ENCODE measurements at regions not wholly inside any gene's neighbourhood (a gene's known extent, or its start where the extent isn't known, plus 50 kb on each side); places are given as distances from the start of the nearest gene placed in this dataset.

DNA sequence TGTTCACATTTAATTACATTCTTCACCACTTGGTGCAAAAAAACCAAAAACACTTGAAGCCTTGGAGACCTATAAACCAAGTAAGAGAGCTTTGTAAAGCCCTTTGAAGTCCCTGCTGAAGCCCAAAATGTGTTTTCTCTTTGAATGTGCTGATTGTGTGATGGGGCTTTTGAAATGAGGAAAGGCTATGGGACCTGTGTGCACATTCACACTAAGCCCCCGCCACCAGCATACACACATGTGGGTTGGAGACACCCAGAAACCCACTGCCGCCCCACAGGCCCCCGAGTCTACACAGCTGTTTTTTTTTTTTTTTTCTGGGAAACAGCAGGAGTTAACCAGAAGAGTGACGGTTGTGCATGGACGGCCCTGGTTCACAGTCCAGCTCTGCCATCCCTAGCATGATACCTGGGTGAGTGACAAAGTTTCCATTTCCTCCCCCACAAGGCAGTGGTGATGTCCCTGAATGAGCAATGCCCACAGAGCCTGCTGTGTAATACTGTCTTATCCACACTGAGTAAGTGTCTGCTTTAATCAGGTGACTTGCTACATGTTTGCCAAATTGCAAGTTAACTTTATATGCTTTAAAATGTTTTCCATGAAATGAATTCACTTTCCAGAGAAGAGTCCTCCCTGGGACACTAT, 154.6 kb upstream of the GDF10 start:
- TF ChIP-seq POLR2A (IDR thresholded peaks at IDR 0.05): no peak
- TF ChIP-seq CTCF (IDR thresholded peaks at IDR 0.05): no peak
- TF ChIP-seq POLR2AphosphoS5 (IDR thresholded peaks at IDR 0.05; ENCODE audit: insufficient read depth in 1 of 2, low read depth in 1 of 2): no peak
- Histone ChIP-seq H3K27ac (no peak overlapping the region), H3K4me3 (no peak overlapping the region), H3K4me1 (peaks cover 8% of the 10 kb centered on the region), H3K27me3 (no peaks in the 10 kb centered on the region), H3K9me3 (no peaks in the 10 kb centered on the region), H3K36me3 (no peaks in the 10 kb centered on the region)
- DNase-seq (ENCODE audit: extremely low spot score in 2 of 2): no peak
- intact Hi-C loops (cut with DNase I): no loop called here

GRCh38 chr10:47146572-47146971, 153.4 kb upstream of the GDF10 start:
- intact Hi-C loops (cut with DNase I): no loop called here
- Histone ChIP-seq H3K4me1 (peaks cover 8% of the 10 kb centered on the region), H3K27me3 (no peaks in the 10 kb centered on the region), H3K27ac (no peak overlapping the region), H3K9me3 (no peaks in the 10 kb centered on the region), H3K4me3 (no peak overlapping the region), H3K36me3 (no peaks in the 10 kb centered on the region)
- no peak for DNase-seq (ENCODE audit: extremely low spot score in 2 of 2)
- no peak for TF ChIP-seq CTCF (IDR thresholded peaks at IDR 0.05)
- peak in 1 of 2 donors; percentile 25 for TF ChIP-seq POLR2AphosphoS5 (IDR thresholded peaks at IDR 0.05; ENCODE audit: insufficient read depth in 1 of 2, low read depth in 1 of 2)

DNA sequence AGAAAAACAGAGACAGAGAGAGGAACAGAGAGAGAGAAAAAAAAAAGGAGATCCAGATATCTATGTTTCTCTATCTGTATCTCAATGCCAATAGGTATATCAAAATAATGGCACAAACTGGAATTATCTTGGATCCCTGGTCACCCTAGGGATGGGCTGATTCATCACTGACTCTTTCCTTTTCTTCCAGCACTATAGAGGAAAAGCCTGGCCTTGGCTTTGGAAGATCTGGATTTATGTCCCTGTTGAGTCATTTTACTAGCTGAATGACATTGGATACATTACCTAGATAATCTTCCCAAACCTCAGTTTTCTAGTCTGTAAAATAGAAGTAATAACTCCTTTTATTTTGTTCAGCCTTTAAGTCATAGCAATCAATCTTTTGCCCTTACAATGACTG, 152.8 kb upstream of the GDF10 start:
- Histone ChIP-seq H3K27me3 (no peaks in the 10 kb centered on the region), H3K4me1 (peaks cover 8% of the 10 kb centered on the region), H3K9me3 (no peaks in the 10 kb centered on the region), H3K27ac (no peak overlapping the region), H3K36me3 (no peaks in the 10 kb centered on the region), H3K4me3 (no peak overlapping the region)
- intact Hi-C loops (cut with DNase I): no loop called here
- DNase-seq (ENCODE audit: extremely low spot score in 2 of 2): no peak
- TF ChIP-seq CTCF (IDR thresholded peaks at IDR 0.05): no peak
- TF ChIP-seq POLR2A (IDR thresholded peaks at IDR 0.05): no peak
- no peak for TF ChIP-seq POLR2AphosphoS5 (IDR thresholded peaks at IDR 0.05; ENCODE audit: insufficient read depth in 1 of 2, low read depth in 1 of 2)

DNA sequence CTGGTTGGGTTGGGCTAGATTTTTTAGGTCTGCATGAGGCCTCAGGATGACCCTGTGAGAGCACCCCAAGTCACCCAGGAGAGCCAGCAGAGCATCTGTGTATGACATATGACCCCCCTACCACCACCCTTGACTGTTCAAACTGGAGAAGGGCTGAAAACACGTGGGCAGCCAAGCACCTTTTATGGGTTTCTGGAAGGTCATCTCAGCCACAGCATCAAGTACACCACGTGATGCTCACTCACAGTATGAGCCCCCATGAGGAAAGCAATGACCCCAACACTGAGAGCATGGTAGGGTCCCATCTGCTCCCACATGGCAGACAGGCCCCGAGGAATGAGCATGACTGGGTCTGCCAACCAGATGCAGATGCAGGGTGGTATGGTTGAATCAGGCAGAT, 149.4 kb upstream of the GDF10 start:
- H3K9me3 ChIP-seq: no peaks in the 10 kb centered on the region
- DNase-seq (ENCODE audit: extremely low spot score in 2 of 2): peak in 1 of 2 donors; percentile 67

More for the DNA sequence above, 149.4 kb upstream of the GDF10 start:
- H3K27me3 ChIP-seq: no peaks in the 10 kb centered on the region
- intact Hi-C loops (cut with DNase I): no loop called here
- peaks cover 8% of the 10 kb centered on the region for H3K4me1 ChIP-seq
- TF ChIP-seq CTCF (IDR thresholded peaks at IDR 0.05): no peak
- TF ChIP-seq POLR2AphosphoS5 (IDR thresholded peaks at IDR 0.05; ENCODE audit: insufficient read depth in 1 of 2, low read depth in 1 of 2): no peak
- TF ChIP-seq POLR2A (IDR thresholded peaks at IDR 0.05): no peak
- no peak overlapping the region for H3K27ac ChIP-seq
- no peaks in the 10 kb centered on the region for H3K36me3 ChIP-seq
- no peak overlapping the region for H3K4me3 ChIP-seq

All from vagina (tissue), 2 donors.